NCI-H69 (cell line): ENCODE measurements at regions not wholly inside any gene's neighbourhood (a gene's known extent, or its start where the extent isn't known, plus 50 kb on each side); places are given as distances from the start of the nearest gene placed in this dataset.

Source experiments
- DNase-seq: peaks from one replicate; lab custom pipeline; 2025; lab: John Stamatoyannopoulos, UW

GRCh38 chr6:156379392-156380289, 397.5 kb upstream of the ARID1B start:
- DNase-seq = no peak

GRCh38 chr6:156378853-156379252, 398.3 kb upstream of the ARID1B start:
- no peak for DNase-seq

- DNase-seq = no peak
These were observed 401.1 kb upstream of the ARID1B start for GRCh38 chr6:156376091-156376490.

- DNase-seq = no peak
These were observed 417.3 kb upstream of the ARID1B start for GRCh38 chr6:156359912-156360311.

GRCh38 chr6:156352861-156353260, 424.3 kb upstream of the ARID1B start:
- no peak for DNase-seq

- DNase-seq = no peak
These were observed 425.7 kb upstream of the ARID1B start for GRCh38 chr6:156351346-156351966.

- no peak for DNase-seq
These were observed 426.8 kb upstream of the ARID1B start for GRCh38 chr6:156350337-156350736.

- peak; percentile 97 for DNase-seq
These were observed 428.3 kb upstream of the ARID1B start for GRCh38 chr6:156348849-156349248.

- DNase-seq = peak; percentile 80
These were observed 428.8 kb upstream of the ARID1B start for GRCh38 chr6:156348424-156348823.

- DNase-seq = peak; percentile 6
These were observed 429.5 kb upstream of the ARID1B start for GRCh38 chr6:156347656-156348055.

GRCh38 chr6:156347246-156347645, 429.9 kb upstream of the ARID1B start:
- DNase-seq = no peak

- no peak for DNase-seq
These were observed 431.5 kb upstream of the ARID1B start for GRCh38 chr6:156345700-156346099.

GRCh38 chr6:156344491-156344890, 432.7 kb upstream of the ARID1B start:
- DNase-seq = peak; percentile 54

- DNase-seq = no peak
These were observed 439.4 kb upstream of the ARID1B start for GRCh38 chr6:156337801-156338200.

- peak; percentile 60 for DNase-seq
These were observed 440.4 kb upstream of the ARID1B start for GRCh38 chr6:156336733-156337132.

- peak; percentile 42 for DNase-seq
These were observed 441.1 kb upstream of the ARID1B start for GRCh38 chr6:156336089-156336488.

- DNase-seq = no peak
These were observed 442.2 kb upstream of the ARID1B start for GRCh38 chr6:156334966-156335365.

- no peak for DNase-seq
These were observed 457.5 kb upstream of the ARID1B start for GRCh38 chr6:156319707-156320106.

GRCh38 chr6:156316583-156317125, 460.5 kb upstream of the ARID1B start:
- DNase-seq = no peak

GRCh38 chr6:156315146-156315545, 462.0 kb upstream of the ARID1B start:
- no peak for DNase-seq

- DNase-seq = no peak
These were observed 464.1 kb upstream of the ARID1B start for GRCh38 chr6:156313037-156313436.

GRCh38 chr6:156311291-156311690, 465.9 kb upstream of the ARID1B start:
- no peak for DNase-seq

- DNase-seq = peak; percentile 44
These were observed 466.5 kb upstream of the ARID1B start for GRCh38 chr6:156310701-156311100.
